Uterus (tissue), 3 donors: ENCODE measurements at regions not wholly inside any gene's neighbourhood (a gene's known extent, or its start where the extent isn't known, plus 50 kb on each side); places are given as distances from the start of the nearest gene placed in this dataset.

Experiments used
- DNase-seq, 2 donors: peaks; one replicate each; pipeline ENCODE4 v3.0.0-alpha.2; 2019 to 2020
- H3K27ac ChIP-seq, 2 donors: fragments of 200-600 bp; sonication (generic); 1 replicate in 1 of 2; 2 replicates in 1 of 2; pipeline ENCODE4 v1.5.1; 2016 to 2018
- H3K27me3 ChIP-seq, 2 donors: fragments of 200-600 bp; sonication (generic); one replicate each; pipeline ENCODE4 v1.5.1; 2018 to 2019; ENCODE audit warnings: control low read depth in 1 of 2
- H3K36me3 ChIP-seq, 2 donors: fragments of 200-600 bp; sonication (generic); one replicate each; pipeline ENCODE4 v1.5.1; 2019; ENCODE audit warnings: control low read depth in 1 of 2
- H3K4me1 ChIP-seq, 2 donors: fragments of 200-600 bp; sonication (generic); one replicate each; pipeline ENCODE4 v1.5.1; 2018 to 2019; ENCODE audit warnings: control low read depth in 1 of 2
- H3K4me3 ChIP-seq, 2 donors: fragments of 200-600 bp; sonication (generic); 1 replicate in 1 of 2; 2 replicates in 1 of 2; pipeline ENCODE4 v1.5.1; 2018 to 2019; ENCODE audit warnings: mild to moderate bottlenecking in 1 of 2
- H3K9me3 ChIP-seq, 2 donors: fragments of 200-600 bp; sonication (generic); one replicate each; pipeline ENCODE4 v1.5.1; 2019; ENCODE audit warnings: control low read depth in 1 of 2
- CTCF ChIP-seq, 4 experiments: fragments of 200-600 bp in 2 of 4; fragments of 450-650 bp in 2 of 4; sonication (generic) in 2 of 4; IDR thresholded peaks; one replicate each; pipeline ENCODE4 v1.5.1; 2016 to 2019; ENCODE audit warnings: antibody characterized with exemption in 4 of 4, mild to moderate bottlenecking in 2 of 4, moderate library complexity in 1 of 4
- POLR2A ChIP-seq, 2 donors: fragments of 450-650 bp; IDR thresholded peaks; one replicate each; pipeline ENCODE4 v1.6.1; 2016; ENCODE audit warnings: antibody characterized with exemption in 2 of 2, mild to moderate bottlenecking in 1 of 2, moderate library complexity in 1 of 2
- intact Hi-C: fragments of 100-400 bp; cut with DNase I; formaldehyde crosslinking; loops from one replicate; pipeline ENCODE4 v1.15.1; 2023; ENCODE audit warnings: low total_unique reads
- donor health status: DM: yes; HTN: yes; CAD: no.

- H3K4me3 ChIP-seq: no peak overlapping the region
- no peaks in the 10 kb centered on the region for H3K27me3 ChIP-seq
- no peaks in the 10 kb centered on the region for H3K4me1 ChIP-seq
- no peak for TF ChIP-seq POLR2A (IDR thresholded peaks at IDR 0.05)
- TF ChIP-seq CTCF (IDR thresholded peaks at IDR 0.05): no peak
- intact Hi-C loops: no loop called here
- H3K36me3 ChIP-seq: no peaks in the 10 kb centered on the region
- DNase-seq: no peak
- H3K27ac ChIP-seq: no peak overlapping the region
- H3K9me3 ChIP-seq: no peaks in the 10 kb centered on the region
Observed at GRCh38 chr10:59965899-59966650, 59.7 kb upstream of the CCDC6 start.

- Histone ChIP-seq H3K9me3 (no peaks in the 10 kb centered on the region), H3K27me3 (no peaks in the 10 kb centered on the region), H3K36me3 (no peaks in the 10 kb centered on the region), H3K4me3 (no peak overlapping the region), H3K4me1 (no peaks in the 10 kb centered on the region), H3K27ac (no peak overlapping the region)
- no peak for TF ChIP-seq POLR2A (IDR thresholded peaks at IDR 0.05)
- no peak for TF ChIP-seq CTCF (IDR thresholded peaks at IDR 0.05)
- intact Hi-C loops: no loop called here
- DNase-seq: no peak
Observed at GRCh38 chr10:59962756-59963155, 56.4 kb upstream of the CCDC6 start.

- Histone ChIP-seq H3K4me1 (no peaks in the 10 kb centered on the region), H3K4me3 (no peak overlapping the region), H3K27me3 (no peaks in the 10 kb centered on the region), H3K27ac (no peak overlapping the region), H3K36me3 (no peaks in the 10 kb centered on the region), H3K9me3 (no peaks in the 10 kb centered on the region)
- intact Hi-C loops: no loop called here
- DNase-seq: no peak
- TF ChIP-seq POLR2A (IDR thresholded peaks at IDR 0.05) (no peak), CTCF (IDR thresholded peaks at IDR 0.05) (no peak)
Observed at GRCh38 chr10:59960751-59961150, 54.4 kb upstream of the CCDC6 start.

GRCh38 chr10:59959504-59960018 is 53.2 kb upstream of the CCDC6 start:
- H3K9me3 ChIP-seq: no peaks in the 10 kb centered on the region
- H3K36me3 ChIP-seq: no peaks in the 10 kb centered on the region
- intact Hi-C loops: no loop called here
- no peak overlapping the region for H3K27ac ChIP-seq
- no peak overlapping the region for H3K4me3 ChIP-seq
- TF ChIP-seq POLR2A (IDR thresholded peaks at IDR 0.05) (no peak), CTCF (IDR thresholded peaks at IDR 0.05) (no peak)
- DNase-seq: no peak
- H3K27me3 ChIP-seq: no peaks in the 10 kb centered on the region
- H3K4me1 ChIP-seq: no peaks in the 10 kb centered on the region

GRCh38 chr10:59958882-59959281 is 52.5 kb upstream of the CCDC6 start:
- no peaks in the 10 kb centered on the region for H3K9me3 ChIP-seq
- H3K4me1 ChIP-seq: no peaks in the 10 kb centered on the region
- no peak for TF ChIP-seq CTCF (IDR thresholded peaks at IDR 0.05)
- TF ChIP-seq POLR2A (IDR thresholded peaks at IDR 0.05): no peak
- H3K27ac ChIP-seq: no peak overlapping the region
- intact Hi-C loops: no loop called here
- H3K36me3 ChIP-seq: no peaks in the 10 kb centered on the region
- H3K27me3 ChIP-seq: no peaks in the 10 kb centered on the region
- H3K4me3 ChIP-seq: no peak overlapping the region
- no peak for DNase-seq
